GM19025 (cell line): ENCODE measurements at regions not wholly inside any gene's neighbourhood (a gene's known extent, or its start where the extent isn't known, plus 50 kb on each side); places are given as distances from the start of the nearest gene placed in this dataset.

Experiments
- ATAC-seq: cut with Tn5 transposase; IDR thresholded peaks from one replicate; pipeline ENCODE4 v1.9.1; 2021; ENCODE audit warnings: mild to moderate bottlenecking, low read depth, moderate library complexity; ENCODE audit not compliant: unreplicated experiment

DNA sequence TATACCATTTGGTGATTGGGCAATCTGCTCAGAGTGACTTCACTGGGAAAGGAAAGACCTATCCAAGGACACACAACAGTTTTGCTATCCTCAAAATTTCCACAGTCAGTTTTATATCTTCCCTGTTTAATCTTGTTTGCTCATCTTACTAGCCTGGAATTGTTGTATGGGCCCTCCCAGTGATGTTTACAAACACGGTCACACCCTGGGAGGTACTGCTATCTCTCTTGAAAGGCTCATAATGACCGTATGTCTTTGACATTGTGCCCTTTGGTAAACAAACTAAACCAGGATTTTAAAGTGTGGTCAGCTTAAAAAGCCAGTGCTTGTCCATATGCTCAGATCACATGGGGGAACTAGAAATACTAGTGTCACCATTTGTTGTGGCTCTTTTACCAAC, 277.0 kb downstream of the CDH2 start:
- ATAC-seq, result no peak

DNA sequence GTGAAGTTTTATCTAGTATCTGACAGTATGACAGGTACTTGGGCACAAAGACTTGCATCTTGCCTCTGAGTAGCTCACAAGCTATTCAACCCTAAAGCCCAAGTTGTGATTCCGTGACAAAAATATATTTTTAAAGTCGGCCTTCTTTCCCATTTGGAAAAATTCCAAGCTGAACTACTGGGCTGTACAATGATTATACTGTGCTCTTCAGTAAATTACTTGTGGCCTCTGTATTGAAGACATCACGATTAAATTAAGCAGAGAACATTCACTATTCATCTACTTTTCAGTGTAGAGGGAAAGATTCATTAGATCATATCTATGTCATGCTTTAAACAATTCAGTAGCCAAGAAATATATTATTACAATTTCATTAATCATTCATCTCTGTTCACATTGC, 282.2 kb downstream of the CDH2 start:
- no peak for ATAC-seq

DNA sequence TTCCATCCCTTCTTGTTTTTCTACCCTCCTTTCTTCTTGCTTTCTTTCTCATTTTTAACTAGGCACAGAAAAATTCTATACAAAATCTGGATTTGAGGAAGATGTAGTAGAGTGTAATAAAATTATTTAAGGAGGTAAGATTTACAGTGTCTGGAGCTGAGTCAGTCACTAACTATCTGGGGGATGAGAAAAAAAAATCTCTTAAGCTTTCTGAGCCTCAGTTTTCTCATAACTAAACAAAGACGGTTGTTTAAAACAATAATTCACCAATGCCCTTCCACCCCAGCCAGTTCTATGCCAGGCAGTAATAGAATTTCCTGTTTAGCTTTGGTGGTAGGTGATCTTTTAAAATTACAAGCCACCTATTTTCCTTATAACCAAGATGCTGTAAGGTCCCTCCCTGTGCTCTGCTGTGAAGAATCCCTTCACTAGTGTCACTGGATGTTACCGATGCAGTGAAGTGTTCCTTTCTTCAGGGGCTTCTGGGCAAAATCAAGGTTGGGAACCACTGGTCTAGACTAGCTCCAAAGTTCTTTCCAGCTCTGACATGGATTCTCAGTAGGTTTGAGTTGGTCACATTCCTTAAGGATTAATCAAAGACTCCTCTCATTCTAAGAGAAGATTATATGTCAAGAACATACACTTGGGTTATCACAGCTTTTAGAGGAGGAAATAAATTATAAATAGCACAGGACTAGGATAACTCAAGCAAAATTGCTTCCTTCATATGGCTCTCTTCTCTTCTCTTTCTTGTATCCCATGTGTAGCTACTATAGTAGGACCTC, 289.0 kb downstream of the CDH2 start:
- ATAC-seq, result no peak

DNA sequence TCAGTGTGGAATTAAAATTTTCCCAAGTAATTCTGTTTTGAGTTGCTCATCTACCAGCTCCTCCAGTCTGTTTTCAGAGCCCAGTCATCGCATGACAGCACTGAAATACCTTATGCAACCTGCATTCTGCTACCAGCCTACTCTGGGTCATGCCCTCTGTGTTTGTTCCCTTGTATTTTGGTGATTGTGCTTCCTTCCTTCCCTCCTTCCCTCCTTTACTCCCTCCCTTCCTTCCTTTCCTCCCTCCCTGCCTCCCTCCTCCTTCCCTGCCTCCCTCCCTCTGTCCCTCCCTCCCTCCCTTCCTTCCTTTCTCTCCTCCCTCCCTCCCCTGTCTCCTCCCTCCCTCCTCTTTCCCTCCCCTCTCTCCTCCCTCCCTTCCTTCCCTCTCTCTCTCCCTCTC, 289.6 kb downstream of the CDH2 start:
- no peak for ATAC-seq

DNA sequence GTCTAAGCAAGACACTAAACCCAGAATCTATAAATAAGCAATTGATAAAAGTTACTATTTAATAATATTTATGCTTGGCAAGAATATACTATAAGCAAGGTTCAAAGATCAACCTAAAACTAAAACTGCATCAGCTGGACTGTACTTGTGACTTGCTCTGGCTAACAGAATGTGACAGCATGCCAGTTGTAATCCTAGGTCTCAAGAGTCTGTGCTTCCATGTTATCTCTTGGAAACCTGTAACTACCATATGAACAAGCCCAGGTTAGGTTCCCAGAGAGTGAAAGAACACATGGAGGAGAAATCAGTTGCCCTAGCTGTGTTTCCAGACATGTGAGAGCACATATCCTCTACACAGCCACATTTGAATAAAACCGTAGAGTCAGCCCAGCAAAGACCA, 297.4 kb downstream of the CDH2 start:
- ATAC-seq, result no peak

DNA sequence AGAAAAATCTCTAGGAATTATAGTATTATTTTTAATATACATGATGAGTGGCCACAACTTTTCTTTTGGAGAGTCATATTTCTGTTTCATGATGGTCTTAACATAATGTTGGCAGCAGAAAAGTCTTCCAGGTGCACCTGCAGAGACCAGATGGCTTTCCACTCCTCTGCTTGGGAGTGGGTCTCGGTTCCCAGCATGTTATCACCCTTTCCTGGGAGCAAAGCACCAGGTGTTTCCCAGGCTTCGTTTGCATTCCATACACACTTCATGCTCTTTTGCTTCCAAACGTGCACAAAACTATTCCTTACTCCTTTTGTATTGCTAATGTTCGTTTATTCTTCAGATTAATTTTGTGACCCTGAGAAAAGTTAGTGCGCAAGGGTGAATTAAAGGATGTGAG, 305.2 kb downstream of the CDH2 start:
- no peak for ATAC-seq

DNA sequence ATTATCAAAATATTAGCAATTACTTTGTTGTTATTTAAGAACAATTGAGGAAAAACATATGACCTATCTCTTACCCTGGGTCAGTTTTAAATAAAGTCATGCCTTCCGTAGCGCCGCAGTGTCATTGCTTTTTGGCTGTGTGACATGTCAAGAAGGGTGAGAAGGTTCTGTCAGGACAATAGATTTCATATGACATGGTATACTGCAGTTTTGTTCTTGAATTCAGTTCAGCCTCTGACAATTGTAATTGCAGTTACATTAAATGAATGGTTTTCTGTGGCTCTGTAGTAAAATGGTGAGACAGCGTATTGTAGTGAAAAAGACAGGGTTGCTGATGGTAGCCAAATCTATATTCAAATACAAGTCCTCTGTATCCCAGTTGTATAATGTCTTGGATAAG, 307.2 kb downstream of the CDH2 start:
- ATAC-seq, result no peak

DNA sequence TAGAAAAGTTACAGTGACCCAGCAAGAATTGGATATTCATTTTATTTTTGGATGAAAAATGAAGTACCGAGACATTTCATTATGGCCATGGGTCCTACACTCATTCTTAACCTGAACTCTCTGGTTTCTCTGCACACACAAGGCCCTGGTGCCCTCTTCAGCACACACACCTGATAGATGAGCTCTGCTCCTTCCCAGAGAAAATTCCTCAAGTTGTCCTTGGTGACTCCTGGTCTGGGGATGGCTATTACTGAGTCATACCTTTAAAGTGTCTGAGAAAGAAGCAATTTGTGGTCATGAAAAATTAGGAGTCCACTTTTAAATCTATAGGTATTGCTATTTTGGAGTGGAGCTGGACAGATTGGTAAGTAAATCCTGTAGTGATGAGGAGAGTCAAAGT, 311.5 kb downstream of the CDH2 start:
- ATAC-seq, result no peak

DNA sequence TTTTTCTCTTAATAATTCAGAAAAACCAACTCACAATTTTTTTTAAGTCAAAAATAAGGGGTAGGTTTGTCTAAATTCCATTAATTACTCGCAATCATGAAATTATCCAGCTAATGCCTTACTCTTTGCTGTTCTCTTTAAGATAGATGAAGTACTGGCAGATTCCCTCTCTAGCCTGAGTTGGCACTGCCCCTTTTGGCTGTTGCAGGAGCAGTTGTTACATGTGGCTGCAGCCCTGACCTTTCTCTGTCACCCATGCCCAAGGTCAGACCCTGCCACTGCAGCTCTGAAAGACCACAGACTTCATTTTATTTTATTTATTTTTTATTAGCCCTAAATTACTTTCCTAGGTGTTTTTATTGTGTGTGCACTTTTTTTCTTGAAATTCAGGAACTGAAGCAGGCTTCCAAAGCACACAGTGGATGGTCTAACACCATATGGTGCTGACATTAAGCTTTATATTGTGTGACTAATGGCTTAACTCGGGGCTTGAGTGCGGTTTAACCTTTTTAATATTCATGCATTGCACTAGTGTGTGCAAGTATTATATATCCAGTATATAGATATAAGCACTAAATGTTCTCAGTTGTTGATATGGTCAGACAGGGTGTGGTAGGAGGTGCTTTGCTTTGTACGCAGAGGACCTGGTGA, 313.0 kb downstream of the CDH2 start:
- ATAC-seq, result no peak

DNA sequence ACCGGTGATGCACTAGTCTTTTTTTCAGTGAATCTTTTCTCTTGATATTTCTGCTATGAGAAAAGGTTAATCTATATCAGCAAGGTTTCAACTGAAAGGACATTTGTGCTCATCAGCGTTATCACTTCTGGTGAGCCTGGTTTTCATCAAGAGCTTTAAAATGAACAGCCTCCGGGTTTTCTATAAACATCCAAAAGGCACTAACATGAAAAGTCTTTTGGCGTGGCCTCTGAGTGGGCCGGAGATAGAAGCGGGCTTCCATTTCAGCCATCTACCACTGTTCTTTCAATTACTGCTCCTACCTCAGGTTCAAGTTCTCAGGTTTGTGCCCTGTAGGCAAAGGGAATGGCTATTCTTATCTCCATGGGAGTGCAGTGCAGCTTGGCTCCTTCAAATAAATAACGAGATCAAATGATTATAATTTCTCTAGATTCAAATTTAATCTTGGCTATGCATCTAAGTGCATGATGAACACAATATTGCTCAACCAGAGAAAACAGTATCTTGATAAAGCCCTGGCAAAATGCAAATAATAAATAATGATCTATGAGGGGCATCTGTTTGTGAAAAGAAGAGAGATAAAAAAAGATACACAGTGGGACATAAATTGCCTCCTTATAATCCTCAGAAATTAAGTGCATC, 314.8 kb downstream of the CDH2 start:
- ATAC-seq, result no peak

DNA sequence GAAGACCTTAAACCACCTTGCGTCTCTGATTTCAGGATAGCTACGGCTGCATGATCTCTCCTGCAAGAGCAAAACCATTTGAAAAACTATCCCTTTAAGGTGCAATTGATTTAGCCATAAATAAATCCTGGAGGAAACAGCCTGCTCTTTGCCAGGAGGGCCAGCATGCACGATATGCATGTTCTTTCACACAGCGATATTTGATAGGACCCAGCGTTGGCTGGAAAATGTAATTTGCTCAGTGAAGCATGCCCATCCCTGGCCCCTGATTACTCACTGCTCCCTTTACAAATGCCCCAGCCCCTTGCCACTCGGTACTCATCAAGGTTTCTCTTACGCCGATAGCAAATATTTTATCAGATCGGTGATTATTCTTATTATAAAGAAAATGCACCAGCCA, 315.4 kb downstream of the CDH2 start:
- ATAC-seq, result no peak

DNA sequence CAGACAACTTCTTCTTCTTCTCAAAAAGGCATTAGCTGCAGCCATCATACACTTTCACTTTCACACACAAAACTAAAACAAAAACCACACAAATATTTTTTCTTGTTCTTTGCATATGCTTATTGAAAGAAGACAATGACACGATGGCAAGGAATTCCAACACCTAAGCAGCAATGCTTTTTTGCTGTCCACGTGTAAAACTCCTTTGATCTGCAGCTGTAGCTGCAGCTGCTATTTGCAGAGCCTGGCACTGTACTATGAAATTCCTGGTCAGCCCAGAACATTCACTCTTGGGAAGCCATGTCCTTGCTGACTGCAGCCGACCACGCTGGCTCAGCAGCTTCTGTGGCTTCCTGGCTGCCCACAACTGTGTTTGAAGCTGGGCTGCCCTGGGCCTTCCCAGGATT, 316.2 kb downstream of the CDH2 start:
- ATAC-seq, result no peak

DNA sequence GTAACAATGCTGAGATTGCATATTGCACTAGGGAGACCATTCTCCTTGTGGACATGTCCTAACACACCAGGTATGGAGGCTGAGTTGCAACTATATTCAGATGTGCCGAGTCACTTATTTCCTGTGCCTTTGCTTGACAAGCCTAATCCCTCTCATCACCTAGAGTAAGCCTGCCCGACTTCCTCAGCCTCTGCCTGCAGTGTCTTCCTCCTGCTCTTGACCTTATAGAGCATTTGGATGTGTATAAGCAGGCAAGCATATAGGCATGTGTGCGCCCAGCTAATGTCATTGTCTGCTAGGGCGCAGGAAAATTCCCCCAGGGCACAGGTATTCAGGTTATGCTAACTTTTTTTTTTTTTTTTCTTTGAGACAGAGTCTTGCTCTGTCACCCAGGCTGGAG, 316.9 kb downstream of the CDH2 start:
- no peak for ATAC-seq

DNA sequence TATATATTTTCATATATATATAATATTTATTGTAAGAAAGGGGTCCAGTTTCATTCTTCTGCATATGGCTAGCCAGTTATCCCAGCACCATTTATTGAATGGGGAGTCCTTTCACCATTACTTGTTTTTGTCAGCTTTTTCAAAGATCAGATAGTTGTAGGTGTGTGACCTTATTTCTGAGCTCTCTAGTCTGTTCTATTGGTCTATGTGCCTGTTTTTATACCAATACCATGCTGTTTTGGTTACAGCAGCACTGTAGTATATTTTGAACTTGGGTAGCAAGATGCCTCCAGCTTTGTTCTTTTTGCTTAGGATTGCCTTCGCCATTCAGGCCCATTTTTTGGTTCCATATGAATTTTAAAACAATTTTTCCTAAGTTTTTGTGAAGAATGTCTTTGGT, 320.1 kb downstream of the CDH2 start:
- no peak for ATAC-seq

DNA sequence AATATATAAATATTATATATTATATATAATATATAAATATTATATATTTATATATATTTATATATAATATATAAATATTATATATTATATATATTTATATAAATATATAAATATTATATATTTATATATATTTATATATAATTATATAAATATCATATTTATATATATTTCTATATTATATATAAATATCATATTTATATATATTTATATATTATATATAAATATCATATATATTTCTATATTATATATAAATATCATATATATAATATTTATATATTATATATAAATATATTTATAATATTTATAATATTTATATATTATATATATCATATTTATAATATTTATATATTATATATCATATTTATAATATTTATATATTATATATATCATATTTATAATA, 321.4 kb downstream of the CDH2 start:
- ATAC-seq, result no peak

DNA sequence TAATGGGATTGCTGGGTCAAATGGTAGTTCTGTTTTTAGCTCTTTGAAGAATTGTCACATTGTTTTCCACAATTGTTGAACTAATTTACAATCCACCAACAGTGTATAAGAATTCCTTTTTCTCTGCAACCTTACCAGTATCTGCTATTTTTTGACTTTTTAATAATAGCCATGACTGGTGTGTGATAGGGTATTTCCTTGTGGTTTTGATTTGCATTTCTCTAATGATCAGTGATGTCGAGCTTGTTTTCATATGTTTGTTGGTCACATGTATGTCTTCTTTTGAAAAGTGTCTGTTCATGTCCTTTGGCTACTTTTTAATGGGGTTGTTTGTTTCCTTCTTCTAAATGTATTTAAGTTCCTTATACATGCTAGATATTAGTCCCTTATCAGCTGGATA, 322.3 kb downstream of the CDH2 start:
- ATAC-seq, result no peak

DNA sequence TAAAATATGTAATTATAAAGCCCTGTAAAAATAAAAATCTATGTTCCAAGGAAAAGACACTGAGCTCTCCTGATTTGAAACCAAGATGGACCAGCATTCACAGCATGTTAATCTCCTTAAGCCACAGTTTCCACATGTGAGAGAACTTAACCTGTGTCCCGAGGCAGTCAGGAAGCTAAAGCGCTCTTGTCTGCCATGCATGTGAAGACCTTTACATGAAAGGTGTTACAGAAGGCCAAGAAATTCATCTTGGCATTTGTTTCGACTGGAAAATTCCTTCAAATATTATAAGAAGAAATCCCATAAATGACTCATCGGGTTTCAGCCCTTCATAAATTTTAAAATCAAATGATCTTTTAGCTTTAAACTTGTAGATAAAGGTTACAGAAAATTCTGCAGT, 328.6 kb downstream of the CDH2 start:
- no peak for ATAC-seq

DNA sequence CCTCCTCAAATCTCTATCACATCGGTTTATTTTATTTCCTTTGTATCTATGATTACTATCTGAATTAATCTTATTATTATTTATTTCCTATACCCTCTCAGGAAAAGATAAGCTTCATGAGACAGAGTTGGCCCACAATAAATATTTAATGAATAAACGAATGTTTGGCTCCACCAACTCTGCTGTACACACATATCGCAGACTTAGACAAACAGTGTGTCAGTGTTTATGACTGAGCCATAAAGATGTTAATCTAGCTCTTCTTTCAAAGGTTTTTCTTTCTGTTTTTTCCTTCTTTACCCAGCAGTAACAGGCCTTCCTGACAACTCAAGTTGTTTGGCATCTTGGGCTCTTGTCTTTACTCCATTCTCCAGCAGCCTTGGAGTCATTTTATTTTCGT, 329.5 kb downstream of the CDH2 start:
- no peak for ATAC-seq

DNA sequence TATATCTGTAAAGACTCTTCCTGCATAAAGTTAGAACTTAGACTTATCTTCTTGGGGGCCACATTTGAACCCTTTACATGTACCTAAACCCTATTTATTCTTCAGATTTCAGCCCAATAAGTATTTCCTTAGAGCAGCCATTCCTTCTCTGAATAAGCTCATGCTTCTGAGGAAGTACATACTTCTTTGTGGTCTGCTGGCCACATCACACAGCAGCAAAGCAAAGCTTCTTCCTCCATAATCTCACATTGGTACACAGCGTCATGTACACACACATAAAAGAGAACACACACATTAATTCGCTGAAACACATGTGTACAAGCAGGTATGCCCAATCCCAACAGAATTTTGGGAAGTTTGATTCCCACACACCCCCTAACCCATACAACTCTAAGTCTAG, 331.0 kb downstream of the CDH2 start:
- ATAC-seq, result no peak

DNA sequence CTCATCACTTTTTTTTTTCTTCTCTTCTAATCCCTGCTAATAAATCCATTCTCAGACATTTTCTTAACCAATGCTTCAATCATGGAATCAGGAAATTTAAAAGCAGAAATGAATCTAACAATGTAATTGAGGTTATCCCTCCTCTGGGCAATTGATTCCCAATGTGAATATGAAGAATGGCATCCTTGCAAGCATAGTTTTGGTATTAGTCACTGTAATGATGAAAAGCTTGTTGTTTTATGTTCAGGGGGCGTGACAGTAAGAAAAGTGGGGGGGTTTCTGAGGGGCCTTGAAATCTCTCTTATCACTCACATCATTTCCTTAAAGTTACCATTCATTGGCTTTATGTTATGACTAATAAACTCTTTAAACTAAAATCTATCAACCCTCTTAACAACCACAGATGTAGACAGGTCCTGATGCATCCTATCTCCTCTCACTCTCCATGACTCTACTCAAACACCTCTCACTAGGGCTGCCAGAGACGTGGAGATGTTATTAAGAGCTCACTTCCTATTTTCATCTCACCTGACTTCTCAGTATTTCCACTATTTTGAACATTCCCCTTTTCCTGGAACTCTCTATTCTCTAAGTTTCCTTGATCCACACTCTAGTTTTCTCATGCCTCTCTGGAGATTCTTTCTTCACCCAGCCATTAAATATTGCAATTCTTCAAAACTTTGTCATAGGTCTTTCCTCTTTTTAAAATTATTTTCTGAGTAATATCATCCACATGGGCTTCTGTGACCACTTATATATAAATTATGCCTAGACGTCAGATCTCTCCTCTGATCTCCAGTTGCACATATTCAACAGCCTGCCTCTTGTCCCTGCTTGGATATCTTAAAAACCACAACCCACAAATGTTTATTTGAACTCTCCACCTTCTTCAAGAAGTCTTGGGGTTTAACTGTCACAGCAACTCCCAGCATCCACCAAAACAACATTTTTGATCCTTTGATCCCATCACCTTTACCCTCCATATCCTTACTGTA, 332.9 kb downstream of the CDH2 start:
- no peak for ATAC-seq

DNA sequence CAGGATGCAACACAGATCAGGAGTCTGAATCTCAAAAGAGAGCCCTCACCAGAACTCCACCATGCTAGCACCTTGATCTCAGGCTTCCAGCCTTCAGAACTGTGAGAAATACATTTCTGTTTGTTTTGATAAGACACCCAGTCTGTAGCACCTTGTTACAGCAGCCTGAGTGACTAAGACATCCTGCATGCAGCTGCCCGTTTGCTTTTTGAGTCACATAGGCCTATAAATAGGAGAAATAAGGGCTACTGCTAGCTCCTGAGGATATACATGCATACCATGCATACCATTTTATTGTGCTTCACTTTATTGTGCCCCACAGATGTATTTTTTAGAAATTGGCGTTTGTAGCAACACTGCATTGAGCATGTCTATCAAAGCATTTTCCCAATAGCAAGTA, 337.8 kb downstream of the CDH2 start:
- no peak for ATAC-seq
